H1 (cell line): ENCODE measurements at regions not wholly inside any gene's neighbourhood (a gene's known extent, or its start where the extent isn't known, plus 50 kb on each side); places are given as distances from the start of the nearest gene placed in this dataset.

Source experiments
- CHD7 ChIP-seq: fragments of 300-600 bp; sonication (generic); IDR thresholded peaks from 2 replicates; pipeline ENCODE4 v1.7.1; 2012; ENCODE audit warnings: low read length, moderate library complexity, mild to moderate bottlenecking, inconsistent platforms; ENCODE audit not compliant: insufficient replicate concordance
- E2F6 ChIP-seq: IDR thresholded peaks from 2 replicates; pipeline ENCODE4 v1.6.1; 2012; ENCODE audit warnings: inconsistent platforms

- no peak for TF ChIP-seq CHD7
- TF ChIP-seq E2F6 = no peak
- TF ChIP-seq, all 59 proteins: peak for 0
These were observed 223.2 kb downstream of the PRL start (continued) for GRCh38 chr6:22073516-22074198.
